A549 (cell line): ENCODE measurements at regions not wholly inside any gene's neighbourhood (a gene's known extent, or its start where the extent isn't known, plus 50 kb on each side); places are given as distances from the start of the nearest gene placed in this dataset.

Experiments used
- EP300 ChIP-seq, 2 experiments: fragments of >200 bp; sonication (Bioruptor Twin); formaldehyde crosslinking; IDR thresholded peaks; 2 replicates in 1 of 2; 3 replicates in 1 of 2; pipeline ENCODE4 v1.6.1; 2016 to 2017
- MYC ChIP-seq: IDR thresholded peaks from 2 replicates; pipeline ENCODE4 v1.6.1; 2012; ENCODE audit warnings: mild to moderate bottlenecking, inconsistent platforms, low read length, improper control_type of control experiment, borderline replicate concordance
- SMC3 ChIP-seq: fragments of >200 bp; sonication (Bioruptor Twin); formaldehyde crosslinking; IDR thresholded peaks from 3 replicates; pipeline ENCODE4 v1.6.1; 2018; ENCODE audit warnings: inconsistent platforms
- TF ChIP-seq, protein P1 (sequence below): fragments of >200 bp; sonication (Bioruptor Twin); formaldehyde crosslinking; IDR thresholded peaks from 3 replicates; pipeline ENCODE4 v1.5.1; 2016

DNA sequence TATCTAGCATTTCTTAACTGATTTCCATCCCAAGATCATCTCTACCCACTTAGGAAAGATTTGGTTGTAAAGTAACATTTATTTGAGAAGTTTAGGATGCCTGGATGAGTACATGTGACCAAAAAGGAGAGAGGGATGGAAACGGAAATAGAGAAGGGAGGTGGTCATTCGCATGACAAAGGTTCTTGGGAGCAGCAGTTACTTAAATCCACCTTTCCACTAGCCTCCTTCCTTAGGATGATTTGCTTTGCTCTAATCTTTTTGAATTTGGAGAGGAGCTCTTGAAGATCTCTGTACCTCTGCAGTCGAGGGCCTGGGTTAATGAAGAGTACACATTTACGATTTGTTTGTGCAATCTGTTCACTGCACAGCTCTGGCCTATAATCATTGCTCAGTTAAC is 623.5 kb downstream of the EPHA4 start:
- TF ChIP-seq EP300 (IDR thresholded peaks at IDR 0.05) (no peak), MYC (no peak), SMC3 (no peak)
- TF ChIP-seq, protein P1, sequence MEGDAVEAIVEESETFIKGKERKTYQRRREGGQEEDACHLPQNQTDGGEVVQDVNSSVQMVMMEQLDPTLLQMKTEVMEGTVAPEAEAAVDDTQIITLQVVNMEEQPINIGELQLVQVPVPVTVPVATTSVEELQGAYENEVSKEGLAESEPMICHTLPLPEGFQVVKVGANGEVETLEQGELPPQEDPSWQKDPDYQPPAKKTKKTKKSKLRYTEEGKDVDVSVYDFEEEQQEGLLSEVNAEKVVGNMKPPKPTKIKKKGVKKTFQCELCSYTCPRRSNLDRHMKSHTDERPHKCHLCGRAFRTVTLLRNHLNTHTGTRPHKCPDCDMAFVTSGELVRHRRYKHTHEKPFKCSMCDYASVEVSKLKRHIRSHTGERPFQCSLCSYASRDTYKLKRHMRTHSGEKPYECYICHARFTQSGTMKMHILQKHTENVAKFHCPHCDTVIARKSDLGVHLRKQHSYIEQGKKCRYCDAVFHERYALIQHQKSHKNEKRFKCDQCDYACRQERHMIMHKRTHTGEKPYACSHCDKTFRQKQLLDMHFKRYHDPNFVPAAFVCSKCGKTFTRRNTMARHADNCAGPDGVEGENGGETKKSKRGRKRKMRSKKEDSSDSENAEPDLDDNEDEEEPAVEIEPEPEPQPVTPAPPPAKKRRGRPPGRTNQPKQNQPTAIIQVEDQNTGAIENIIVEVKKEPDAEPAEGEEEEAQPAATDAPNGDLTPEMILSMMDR, result no peak
